ENCODE measurements at regions not wholly inside any gene's neighbourhood (a gene's known extent, or its start where the extent isn't known, plus 50 kb on each side); places are given as distances from the start of the nearest gene placed in this dataset.
A peak's percentile ranks its signal among the peaks of the same experiment; 100 is the strongest.

- no peak for TF ChIP-seq CTCF (conservative IDR thresholded peaks at IDR 0.05; ENCODE audit: low read depth, low read length)
- no peak overlapping the region for H3K4me3 ChIP-seq (ENCODE audit: low read depth, low read length)
- no peak for DNase-seq (ENCODE audit: low read depth)
Observed at GRCh38 chrX:22691966-22692565, 307.7 kb upstream of the DDX53 start.

DNA sequence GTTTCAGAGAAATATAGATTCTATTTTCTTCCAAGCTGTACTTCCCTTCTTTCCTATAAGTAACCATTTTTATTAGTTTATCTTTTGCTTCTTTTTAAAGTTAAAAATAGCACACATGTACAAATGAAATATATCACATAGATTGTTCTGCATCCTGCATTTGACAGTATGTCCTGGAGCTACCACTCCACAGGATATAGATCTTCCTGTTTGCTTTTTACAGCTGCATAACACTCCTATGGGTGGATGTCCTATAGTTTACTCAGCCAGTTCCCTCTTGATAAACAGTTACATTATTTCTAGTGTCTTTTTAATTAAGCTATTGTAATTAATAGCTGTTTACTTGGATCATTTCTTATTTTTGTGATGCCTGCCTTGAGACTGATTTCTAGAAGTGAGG, 301.6 kb upstream of the DDX53 start:
- no peak for DNase-seq (ENCODE audit: low read depth)
- no peak overlapping the region for H3K4me3 ChIP-seq (ENCODE audit: low read depth, low read length)
- no peak for TF ChIP-seq CTCF (conservative IDR thresholded peaks at IDR 0.05; ENCODE audit: low read depth, low read length)

- TF ChIP-seq CTCF (conservative IDR thresholded peaks at IDR 0.05; ENCODE audit: low read depth, low read length) = no peak
- DNase-seq (ENCODE audit: low read depth) = peak; percentile 85
- peak overlapping the region; percentile 21 for H3K4me3 ChIP-seq (ENCODE audit: low read depth, low read length)
Observed at GRCh38 chrX:22699581-22700091, 300.1 kb upstream of the DDX53 start.

DNA sequence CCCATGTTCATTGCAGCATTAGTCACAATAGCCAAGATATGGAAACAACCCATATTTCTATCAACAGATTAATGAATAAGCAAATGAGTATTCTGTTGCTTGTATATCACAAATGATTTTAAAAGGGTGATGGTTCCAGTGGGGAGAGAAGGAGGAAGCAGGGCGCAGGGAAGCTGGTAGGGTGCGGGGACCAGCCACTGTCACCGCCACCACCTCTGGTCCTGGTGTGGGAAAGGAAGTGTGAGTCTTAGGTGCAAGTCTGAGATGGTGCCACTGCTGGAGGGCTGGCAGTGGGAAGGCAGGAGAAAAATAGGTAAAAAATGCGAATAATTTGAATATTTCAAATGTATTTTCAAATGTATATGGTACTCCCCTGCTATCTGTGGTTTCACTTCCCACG, 286.8 kb upstream of the DDX53 start:
- no peak for DNase-seq (ENCODE audit: low read depth)
- TF ChIP-seq CTCF (conservative IDR thresholded peaks at IDR 0.05; ENCODE audit: low read depth, low read length) = no peak
- no peak overlapping the region for H3K4me3 ChIP-seq (ENCODE audit: low read depth, low read length)

DNA sequence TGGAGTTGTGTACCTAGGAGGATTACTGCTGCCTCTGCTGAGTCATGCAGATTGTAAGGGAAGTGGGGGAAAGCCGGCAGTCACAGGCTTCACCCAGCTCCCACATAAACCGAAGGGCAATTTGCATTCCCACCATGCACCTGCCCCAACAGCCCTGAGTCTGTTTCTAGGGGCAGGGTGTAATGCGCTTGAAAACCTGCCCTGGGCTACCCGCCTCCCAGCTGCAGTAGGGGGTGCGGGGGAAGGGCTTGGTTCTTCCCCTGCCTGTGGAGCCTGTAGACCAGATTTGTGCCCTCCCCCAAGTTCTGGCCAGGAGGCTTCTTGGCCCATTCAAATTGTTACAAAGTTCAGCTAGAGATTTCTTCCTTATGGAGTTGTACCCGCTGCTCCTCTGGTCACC, 269.2 kb upstream of the DDX53 start:
- no peak for DNase-seq (ENCODE audit: low read depth)
- no peak for TF ChIP-seq CTCF (conservative IDR thresholded peaks at IDR 0.05; ENCODE audit: low read depth, low read length)
- H3K4me3 ChIP-seq (ENCODE audit: low read depth, low read length) = no peak overlapping the region

DNA sequence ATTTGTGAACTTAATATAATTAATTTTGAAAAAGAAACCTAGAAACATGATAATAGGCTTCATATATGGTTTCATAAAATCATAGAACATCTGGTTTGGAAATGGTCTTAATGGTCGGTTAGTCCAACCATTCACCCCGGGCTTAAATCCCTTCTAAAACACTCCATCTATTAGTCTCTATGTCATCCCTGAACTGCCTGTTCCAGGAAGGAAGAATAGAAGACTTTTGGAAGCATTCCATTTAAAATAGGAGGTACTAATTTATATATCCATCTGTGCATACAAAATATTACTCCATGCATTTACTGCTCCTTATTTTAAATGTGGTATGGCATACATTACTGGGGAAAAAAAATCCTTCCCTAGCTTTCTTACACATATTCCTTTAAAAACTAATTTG, 262.2 kb upstream of the DDX53 start:
- DNase-seq (ENCODE audit: low read depth) = no peak
- no peak for TF ChIP-seq CTCF (conservative IDR thresholded peaks at IDR 0.05; ENCODE audit: low read depth, low read length)
- H3K4me3 ChIP-seq (ENCODE audit: low read depth, low read length) = no peak overlapping the region

DNA sequence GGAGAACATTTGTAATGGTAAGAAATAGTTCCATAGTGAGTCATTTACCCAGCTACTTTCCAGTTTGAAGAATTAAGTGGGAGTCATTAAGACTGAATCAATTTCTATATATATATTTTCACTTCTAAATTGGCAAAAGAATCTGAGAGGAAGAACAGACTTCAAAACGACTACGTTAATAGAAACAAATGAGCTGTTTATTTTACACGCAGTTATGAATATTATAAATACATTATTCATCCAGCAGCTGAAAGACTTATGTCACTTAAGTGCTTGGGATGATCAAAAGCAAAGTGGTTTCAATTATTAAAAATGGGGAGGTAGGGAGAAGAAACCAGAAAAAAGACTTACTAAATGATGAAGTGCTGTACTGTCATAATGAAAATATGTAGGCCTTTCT, 260.5 kb upstream of the DDX53 start:
- peak; percentile 10 for DNase-seq (ENCODE audit: low read depth)
- H3K4me3 ChIP-seq (ENCODE audit: low read depth, low read length) = no peak overlapping the region
- no peak for TF ChIP-seq CTCF (conservative IDR thresholded peaks at IDR 0.05; ENCODE audit: low read depth, low read length)
